AG09309 (cell line): ENCODE measurements at regions not wholly inside any gene's neighbourhood (a gene's known extent, or its start where the extent isn't known, plus 50 kb on each side); places are given as distances from the start of the nearest gene placed in this dataset.

ENCODE experiments used
- DNase-seq: peaks from one replicate; pipeline ENCODE4 v3.0.0-alpha.2; 2010; ENCODE audit warnings: low read depth
- H3K4me3 ChIP-seq: 2 replicates; pipeline ENCODE4 v1.5.1; 2011; ENCODE audit warnings: mild to moderate bottlenecking, low read depth, low read length, moderate library complexity; ENCODE audit not compliant: control insufficient read depth
- TF ChIP-seq, protein P1 (sequence below): IDR thresholded peaks from 2 replicates; pipeline ENCODE4 v1.5.1; 2011; ENCODE audit warnings: mild to moderate bottlenecking, low read depth, low read length, inconsistent platforms; ENCODE audit not compliant: insufficient read depth, control insufficient read depth; ENCODE audit errors: missing control alignments

GRCh38 chr2:45167920-45168629 is 158.8 kb upstream of the SIX2 start:
- TF ChIP-seq, protein P1, sequence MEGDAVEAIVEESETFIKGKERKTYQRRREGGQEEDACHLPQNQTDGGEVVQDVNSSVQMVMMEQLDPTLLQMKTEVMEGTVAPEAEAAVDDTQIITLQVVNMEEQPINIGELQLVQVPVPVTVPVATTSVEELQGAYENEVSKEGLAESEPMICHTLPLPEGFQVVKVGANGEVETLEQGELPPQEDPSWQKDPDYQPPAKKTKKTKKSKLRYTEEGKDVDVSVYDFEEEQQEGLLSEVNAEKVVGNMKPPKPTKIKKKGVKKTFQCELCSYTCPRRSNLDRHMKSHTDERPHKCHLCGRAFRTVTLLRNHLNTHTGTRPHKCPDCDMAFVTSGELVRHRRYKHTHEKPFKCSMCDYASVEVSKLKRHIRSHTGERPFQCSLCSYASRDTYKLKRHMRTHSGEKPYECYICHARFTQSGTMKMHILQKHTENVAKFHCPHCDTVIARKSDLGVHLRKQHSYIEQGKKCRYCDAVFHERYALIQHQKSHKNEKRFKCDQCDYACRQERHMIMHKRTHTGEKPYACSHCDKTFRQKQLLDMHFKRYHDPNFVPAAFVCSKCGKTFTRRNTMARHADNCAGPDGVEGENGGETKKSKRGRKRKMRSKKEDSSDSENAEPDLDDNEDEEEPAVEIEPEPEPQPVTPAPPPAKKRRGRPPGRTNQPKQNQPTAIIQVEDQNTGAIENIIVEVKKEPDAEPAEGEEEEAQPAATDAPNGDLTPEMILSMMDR: no peak
- DNase-seq: no peak
- no peak overlapping the region for H3K4me3 ChIP-seq

DNA sequence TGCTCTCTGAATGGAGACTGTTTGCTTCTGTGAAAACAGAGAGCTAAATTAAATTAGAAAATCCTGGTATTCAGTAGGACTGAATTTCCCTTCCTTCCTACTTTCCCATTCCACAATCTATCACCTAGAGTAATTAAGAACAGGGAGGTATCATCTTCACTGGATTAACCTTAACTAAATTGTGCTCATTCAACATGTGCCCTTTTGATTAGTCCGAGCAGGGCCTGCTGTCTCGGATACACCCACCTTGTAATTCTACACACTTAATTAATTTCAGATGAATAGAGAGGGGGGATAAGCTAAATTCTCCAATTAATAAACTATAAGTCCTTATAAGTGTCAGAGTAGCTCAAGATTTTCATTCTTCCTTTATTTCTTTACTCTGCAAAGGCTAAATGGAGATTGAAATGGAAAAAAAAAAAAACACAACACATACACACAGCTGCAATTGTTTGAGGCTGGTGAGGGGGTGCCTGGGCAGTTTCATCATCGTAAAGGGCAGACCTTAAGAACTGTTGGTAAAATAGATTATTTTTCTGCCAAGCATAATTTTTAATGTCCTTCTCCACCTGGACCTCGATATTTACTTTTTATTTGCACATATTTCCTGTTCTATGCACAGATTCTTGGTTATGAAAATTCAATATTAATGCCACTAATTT is 157.1 kb upstream of the SIX2 start:
- no peak for DNase-seq
- no peak overlapping the region for H3K4me3 ChIP-seq
- TF ChIP-seq, protein P1: no peak

- H3K4me3 ChIP-seq: no peak overlapping the region
- DNase-seq: no peak
- TF ChIP-seq, protein P1: no peak
Observed at GRCh38 chr2:45162711-45163110, 153.5 kb upstream of the SIX2 start.

- no peak for DNase-seq
- no peak overlapping the region for H3K4me3 ChIP-seq
- TF ChIP-seq, protein P1: no peak
Observed at GRCh38 chr2:45156605-45157004, 147.4 kb upstream of the SIX2 start.

- TF ChIP-seq, protein P1: no peak
Observed at GRCh38 chr2:45154606-45155155, 145.4 kb upstream of the SIX2 start.

DNA sequence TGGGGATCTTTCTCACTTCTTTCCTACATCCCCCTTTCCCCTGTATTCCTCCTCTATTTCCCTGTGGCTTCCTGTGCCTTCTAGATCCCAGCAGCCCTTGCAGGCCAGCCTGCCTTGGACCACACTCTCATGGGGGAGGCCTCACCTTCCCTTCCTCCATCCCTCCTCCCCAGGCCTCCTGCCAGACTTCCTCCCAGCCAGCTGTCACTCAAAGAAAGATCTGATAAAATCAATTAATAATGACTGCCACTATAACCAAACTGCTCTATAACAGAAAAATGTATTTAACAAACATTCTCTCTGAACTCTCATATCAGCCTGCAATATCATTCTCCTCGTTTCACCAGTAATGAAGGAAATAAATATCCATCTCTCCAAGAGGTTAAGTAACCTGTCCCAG is 144.9 kb upstream of the SIX2 start:
- TF ChIP-seq, protein P1: no peak
- H3K4me3 ChIP-seq: no peak overlapping the region
- DNase-seq: no peak

More at GRCh38 chr2:45154606-45155155, 145.4 kb upstream of the SIX2 start:
- H3K4me3 ChIP-seq: no peak overlapping the region
- no peak for DNase-seq
